ENCODE measurements at regions not wholly inside any gene's neighbourhood (a gene's known extent, or its start where the extent isn't known, plus 50 kb on each side); places are given as distances from the start of the nearest gene placed in this dataset.
A peak's percentile ranks its signal among the peaks of the same experiment; 100 is the strongest.
"Not testable (repeated sequence)": the region's sequence is repeated elsewhere in the genome, so short reads cannot be mapped to it uniquely, and the experiment has no call there.

DNA sequence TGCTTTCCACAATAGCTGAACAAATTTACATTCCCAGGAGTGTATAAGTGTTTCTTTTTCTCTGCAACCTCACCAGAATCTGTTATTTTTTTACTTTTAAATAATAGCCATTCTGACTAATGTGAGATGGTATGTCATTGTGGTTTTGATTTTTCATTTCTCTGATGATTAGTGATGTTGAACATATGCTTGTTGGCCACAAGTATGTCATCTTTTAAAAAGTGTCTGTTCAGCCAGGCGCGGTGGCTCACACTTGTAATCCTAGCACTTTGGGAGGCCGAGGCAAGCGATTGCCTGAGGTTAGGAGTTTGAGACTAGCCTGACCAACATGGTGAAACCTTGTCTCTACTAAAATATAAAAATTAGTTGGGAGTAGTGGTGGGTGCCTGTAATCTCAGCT lies 619.3 kb downstream of the SI start:
- no peak for DNase-seq

DNA sequence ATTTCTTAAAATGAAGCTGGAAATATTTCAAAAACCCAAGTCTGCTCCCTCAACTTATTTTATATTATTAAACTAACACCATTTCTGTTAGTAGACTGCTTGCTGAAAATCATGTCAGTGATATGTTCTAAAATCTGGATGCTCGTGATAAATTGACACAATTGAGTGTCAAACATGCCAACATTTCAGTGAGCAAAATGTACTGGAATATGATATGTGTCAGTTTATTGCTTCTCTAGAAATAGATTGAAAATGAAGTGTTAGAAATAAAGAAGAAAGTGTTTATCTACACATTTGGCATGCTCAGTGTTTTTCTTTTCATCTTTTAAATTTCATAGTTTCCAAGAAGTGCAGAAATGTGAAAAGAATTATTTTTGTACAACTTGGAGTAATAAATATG lies 624.6 kb downstream of the SI start:
- no peak for DNase-seq

DNA sequence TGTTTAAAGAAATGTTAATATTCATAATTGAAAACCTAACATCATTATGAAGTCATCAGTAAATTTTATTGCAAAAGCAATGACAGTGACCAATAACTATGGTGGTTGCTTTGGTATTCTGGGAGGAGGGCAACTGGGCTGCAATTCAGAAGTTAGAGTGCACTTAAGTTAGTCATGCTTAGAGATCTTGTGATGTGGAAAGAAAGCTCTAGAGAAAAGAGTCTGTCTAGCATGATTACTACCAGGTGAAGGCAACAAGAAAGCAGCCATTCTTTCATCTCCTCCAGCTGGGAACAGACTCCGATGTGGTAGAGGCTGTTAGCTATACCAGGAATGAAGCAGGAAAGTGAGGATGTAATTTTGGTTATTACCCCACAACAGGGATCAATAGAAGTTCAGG lies 625.6 kb downstream of the SI start:
- DNase-seq = no peak

DNA sequence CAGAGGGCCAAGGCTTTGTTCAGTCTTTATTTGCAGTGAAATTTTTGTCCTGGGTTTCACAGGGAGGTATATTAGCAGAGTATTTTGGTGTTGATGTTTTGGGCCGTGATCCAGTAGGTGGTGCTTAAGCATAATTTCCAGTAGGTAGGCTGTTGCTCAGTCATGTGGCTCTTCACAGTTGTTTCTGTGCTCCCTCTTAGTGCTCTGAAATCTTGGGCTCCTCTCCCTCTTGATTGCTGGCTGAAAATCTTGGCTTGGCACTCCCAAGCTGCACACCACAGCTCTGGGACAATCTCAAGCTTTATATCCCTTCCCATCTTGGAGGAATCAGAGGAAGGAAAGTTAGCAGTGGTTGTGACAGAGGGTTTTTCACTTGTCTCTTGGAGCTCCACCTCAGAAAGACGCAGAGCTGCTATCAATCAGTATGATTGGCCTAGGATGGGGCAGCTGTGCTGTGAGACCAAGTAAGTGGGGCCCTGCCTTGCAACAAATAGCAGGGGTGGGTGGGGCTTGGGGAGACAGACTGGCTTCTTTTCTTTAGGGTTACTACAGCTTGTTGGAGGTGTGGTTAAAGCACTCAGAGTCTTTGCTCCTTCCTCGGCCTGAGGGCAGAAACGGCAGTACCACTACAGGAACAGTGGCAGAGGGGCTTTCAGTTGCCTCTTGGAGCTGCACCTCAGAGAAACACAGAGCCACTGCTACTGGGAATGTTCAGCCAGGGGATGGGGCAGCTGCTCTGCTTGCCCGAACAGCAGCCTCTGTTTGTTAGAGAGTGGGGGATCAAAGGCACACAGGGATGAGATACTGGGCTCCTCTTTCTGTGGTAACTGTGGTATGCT lies 627.0 kb downstream of the SI start:
- DNase-seq = no peak

DNA sequence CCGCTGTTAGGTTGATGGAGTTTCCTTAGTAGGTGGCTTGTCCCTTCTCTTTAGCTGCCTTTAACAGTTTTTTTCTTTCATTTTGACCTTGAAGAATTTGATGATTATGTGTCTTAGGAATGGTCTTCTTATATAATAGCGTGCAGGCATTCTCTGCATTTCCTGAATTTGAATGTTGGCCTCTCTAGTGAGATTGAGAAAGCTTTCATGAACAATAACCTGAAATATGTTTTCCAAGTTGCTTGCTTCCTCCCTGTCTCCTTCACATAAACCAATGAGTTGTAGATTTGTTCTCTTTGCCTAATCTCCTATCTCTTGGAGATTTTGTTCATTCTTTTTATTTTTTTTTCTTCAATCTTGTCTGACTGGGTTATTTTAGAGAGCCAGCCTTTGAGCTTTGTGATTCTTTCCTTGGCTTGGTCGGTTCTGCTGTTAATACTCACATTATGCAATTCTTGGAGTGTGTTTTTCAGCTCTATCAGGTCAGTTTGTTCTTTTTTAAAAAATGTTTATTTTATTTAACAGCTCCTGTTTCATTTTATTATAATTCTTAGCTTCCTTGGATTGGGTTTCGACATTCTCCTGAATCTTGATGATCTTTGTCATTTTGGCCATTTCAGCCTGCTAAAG lies 627.9 kb downstream of the SI start:
- DNase-seq = no peak

DNA sequence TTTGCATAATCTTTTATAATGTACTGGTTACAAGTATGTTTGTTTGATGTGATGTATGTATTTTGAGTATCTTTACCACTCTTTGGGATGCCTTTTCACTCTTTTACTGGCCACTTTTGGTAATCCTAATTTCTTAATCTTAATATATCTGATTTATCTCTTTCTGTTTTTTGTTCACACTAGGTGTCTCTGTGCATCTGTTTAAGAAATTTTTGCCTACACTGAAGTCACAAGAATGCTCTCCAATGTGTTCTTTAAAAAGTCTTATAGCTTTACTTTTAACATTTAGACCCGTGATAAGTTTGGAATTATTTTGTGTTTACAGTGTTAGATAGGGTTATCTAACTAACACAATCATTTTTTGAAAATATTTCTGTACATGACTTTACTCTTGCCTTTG lies 659.1 kb downstream of the SI start:
- DNase-seq = no peak

DNA sequence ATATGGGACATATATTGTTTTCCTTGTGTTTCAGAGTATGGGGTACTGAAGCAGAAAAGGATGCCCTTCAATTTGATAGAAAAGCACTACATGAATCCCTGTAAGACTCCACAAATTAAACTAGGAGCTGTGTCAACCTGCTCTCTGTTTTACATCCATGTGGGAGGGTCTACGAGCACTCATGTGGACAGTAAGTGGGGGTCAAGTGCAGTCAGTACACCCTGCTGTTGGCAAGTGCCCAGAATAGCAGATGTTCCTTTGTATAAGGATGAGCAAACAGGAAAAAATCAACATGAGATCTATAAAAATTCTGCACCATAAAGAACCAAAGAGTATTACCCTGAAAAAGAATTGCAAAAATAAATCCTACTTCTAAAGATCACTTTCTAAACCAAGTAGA lies 659.9 kb downstream of the SI start:
- DNase-seq = no peak

DNA sequence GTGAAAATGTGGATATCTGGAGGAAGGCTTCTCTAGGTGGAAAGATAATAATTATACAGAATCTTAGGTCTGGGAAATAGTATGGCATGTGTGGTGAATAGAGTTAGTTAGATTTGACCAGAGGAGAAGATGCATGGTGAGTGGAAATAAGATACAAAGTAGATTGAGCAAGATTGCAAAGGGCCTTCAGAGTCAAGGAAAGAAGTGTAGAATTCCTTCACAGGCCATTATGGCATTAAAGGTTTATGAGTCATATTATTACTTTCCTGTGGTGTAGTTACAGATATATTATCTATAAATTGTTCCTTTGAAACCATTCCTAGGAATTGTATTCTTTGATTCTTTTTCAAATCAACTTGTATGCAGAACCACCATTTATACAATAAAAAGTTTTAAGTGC lies 660.3 kb downstream of the SI start:
- DNase-seq = no peak

DNA sequence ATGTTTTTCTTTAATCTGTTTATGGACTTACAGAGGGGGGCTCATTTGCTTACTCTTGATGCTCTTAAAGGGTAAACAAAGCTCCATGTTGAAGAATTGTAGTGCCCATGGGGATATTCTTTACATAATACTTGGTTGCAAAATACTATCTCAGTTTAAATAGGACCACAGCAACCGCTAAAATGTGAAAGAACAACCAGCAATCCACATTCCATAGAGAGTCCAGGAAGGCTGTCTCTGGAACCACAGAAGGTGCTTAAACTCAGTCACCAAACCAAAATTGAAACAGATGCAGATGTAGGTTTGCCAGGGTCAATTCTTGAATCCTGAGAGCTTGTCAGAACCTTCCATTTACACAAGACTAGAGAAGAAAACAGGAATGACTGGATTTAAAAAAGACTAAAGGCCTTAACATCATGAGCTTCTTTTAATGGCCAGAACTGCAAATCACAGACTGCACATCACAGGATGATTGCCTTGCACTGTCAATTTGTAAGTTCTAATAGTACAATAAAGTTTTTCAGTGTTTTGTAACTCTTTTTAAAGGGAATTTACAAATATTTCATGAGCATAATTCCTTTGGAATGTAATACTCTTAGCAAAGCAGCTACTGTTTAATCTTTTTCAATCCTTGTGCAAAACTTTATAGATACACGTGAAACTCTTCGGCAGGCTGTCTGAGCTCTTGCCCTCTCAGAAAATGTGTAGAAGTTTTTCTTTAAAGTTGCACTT lies 661.6 kb downstream of the SI start:
- no peak for DNase-seq

DNA sequence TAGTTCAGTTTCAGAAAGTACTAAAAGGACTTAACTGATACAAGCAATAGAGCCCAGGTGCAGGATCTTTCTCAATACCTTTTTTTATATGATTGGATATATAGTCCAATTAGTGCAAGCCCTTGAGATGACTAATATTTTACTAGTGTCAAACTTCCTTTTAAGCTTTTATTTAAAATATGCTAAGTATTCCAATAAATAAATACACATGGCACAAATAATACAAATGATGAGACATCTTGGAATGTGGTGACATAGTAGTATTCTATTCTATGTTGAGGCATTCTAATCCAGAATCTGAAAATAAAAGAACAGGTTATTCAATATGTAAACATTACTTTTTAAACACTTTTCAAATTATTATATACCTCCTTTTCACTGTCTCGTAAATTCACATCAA lies 670.0 kb downstream of the SI start:
- no peak for DNase-seq

DNA sequence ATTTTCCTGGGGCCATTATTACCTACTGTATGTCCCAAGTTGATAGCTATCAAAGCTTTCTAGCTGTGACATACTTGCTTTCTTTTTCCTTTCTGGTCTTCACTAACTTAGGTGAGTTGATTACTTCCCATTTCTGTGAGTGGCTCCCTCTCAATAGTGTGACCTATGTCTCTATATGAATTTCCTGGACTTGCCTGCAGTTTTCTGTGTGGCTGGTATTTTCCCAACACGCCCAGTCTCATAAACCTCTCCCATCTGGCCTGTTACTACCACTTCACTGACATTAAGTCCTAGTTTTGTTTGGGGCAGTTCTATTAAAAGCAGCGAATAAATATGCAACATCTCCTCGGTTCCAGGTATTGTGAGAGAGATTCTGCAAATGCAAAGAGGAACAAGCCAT lies 671.2 kb downstream of the SI start:
- no peak for DNase-seq

DNA sequence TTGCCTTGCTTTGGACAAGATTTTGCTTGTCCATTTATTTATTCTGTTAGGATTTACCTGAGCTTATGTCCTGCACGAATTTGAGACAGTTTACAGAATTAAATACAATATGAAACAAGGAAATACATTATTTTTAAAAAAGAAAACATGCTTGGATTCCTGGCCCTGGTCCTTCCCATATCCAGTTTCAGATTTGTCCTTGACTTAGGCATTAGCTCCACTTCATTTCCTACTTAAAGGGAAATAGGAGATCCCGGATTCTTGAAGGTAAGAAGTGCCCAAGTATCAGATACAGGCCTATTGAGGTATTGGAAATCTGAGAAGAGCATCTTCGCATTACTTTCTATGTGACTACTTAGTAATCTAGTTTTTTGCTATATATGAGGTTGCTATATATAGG lies 672.0 kb downstream of the SI start:
- DNase-seq = no peak

DNA sequence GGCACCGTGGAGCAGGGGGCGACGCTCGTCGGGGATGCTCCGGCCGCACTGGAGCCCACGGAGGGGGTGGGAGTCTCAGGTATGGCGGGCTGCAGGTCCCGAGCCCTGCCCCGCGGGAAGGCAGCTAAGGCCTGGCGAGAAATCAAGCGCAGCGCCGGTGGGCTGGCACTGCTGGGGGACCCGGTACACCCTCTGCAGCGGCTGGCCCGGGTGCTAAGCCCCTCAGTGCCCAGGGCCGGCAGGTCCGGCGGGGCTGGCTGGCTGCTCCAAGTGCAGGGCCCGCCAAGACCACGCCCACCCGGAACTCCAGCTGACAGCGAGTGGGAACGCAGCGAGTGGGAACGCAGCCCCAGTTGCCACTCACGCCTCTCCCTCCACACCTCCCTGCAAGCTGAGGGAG lies 676.4 kb downstream of the SI start:
- DNase-seq = no peak

DNA sequence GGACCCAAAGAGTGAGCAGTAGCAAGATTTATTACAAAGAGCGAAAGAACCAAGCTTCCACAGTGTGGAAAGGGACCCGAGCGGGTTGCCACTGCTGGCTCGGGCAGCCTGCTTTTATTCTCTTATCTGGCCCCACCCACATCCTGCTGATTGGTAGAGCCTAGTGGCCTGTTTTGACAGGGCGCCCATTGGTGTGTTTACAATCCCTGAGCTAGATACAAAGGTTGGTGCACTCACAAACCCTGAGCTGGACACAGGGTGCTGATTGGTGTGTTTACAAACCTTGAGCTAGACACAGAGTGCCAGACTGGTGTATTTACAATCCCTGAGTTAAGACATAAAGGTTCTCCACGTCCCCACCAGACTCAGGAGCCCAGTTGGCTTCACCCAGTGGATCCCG lies 676.9 kb downstream of the SI start:
- DNase-seq = not testable (repeated sequence)

DNA sequence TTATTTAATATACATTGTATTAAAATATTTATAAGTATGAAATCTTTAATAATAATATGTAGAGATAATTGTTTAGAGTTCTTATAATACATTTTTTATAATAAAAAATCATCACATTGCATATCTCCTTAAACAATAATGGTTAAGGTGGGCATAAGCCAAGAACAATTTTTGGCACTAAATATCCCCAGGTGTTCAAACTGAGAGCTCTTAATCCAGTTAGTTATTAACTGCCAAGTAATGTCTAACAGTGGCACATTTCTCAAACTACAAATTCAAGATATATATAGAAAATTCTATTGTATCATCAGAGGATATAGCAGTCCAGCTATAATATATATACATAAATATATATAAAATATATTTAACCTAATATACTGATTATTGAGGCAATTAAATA lies 680.8 kb downstream of the SI start:
- DNase-seq = no peak

DNA sequence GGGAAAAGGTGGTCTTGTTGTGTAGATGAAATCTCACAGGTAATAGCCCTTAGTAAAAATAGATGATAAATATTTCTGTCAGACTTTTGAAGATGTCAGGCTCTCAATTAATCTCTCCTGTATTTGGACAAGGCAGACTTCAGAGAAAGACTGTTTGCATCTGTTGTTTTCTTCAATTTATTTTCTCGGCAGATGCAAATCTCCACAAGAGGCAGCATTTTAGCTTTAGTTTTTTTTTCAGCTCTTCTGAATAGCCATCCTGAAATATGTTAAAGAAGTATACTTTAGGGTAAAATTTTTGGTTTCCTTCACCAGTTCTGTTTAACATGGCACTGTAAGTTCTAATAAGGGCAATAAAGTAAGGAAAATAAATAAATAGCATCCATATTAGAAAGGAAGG lies 685.1 kb downstream of the SI start:
- DNase-seq = no peak

DNA sequence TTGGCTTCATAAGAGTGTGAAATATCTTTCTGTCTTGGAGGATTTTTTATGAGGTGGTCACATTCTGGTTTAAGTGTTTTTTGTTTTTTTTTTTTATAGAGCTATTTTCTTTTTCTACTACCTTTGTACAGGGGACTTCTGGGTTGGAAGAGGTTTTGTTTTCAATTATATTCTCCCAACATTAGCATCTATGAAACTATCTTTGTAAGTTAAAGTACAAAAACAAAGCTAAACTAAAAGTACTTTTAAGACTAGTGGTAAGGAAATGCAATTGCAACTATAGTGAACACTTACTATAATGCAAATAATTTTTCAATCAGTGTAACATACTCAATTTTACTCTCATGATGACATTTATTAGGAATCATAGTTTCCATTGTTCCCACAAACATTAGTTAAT lies 688.2 kb downstream of the SI start:
- no peak for DNase-seq

DNA sequence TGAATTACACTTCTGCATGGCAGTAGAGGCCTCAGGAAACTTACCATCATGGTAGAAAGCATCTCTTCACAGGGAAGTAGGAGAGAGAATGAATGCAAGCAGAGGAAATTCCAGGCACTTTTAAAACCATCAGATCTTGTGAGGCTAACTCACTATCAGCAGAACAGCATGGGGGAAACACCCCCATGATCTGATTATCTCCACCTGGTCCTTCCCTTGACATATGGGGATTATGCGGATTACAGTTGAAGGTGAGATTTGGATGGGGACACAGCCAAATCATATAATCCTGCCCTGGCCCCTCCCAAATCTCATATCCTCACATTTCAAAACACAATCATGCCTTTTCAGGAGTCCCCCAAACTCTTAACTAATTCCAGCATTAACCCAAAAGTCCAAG lies 691.1 kb downstream of the SI start:
- no peak for DNase-seq

DNA sequence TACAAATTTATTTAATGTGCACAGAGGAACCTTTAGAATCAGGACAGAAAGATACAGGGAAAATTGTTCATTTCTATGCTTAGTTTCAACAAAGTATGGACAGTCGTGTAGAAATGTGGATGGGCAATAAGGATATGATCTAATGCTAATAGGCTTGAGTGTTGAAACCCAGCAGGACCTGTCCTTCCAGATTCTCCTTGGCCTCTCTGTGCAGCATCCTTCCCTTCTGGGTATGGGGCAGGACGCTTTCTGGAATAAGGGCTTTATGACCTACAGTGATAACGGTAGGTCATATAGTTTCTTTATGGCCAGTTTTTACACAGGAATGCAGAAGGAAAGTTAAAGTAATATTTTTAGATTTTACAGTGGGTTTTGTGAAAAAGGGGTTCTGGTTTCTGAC lies 698.1 kb downstream of the SI start:
- no peak for DNase-seq

DNA sequence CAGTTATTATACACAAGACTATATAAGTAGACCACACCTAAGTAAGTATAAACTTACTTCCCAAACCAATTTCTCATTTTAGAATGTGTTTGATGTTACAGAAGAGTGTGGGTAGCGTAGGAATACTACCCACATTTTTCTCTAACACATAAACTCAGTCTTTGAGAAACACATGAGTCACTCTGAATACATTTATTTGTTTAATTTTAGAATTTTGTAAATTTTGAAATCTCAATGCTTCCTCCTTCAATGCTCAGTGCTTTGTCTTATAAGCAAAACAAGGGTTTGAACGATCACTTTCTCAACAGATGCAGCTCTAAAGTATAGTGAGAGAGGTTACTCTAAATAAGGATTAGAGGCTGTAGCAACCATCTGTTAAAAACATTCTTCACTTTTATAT lies 700.8 kb downstream of the SI start:
- DNase-seq = no peak

DNA sequence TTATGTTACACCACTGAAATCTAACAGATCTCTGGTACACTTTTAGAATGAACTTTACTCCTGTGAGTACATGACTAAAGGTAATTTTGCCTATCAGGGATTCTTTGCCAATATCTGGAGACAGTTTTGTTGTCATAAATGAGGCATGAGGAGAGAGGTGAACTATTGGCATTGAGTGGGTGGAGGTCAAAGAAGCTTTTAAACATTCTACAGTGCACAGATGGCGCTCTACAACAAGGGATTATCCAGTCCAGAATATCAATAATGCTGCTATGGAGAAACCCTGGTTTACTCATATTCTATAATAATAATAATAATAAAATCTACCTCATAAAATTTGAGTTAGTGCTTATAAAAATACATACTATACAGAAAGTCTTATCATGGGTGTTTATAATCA lies 702.3 kb downstream of the SI start:
- DNase-seq = peak; percentile 29

DNA sequence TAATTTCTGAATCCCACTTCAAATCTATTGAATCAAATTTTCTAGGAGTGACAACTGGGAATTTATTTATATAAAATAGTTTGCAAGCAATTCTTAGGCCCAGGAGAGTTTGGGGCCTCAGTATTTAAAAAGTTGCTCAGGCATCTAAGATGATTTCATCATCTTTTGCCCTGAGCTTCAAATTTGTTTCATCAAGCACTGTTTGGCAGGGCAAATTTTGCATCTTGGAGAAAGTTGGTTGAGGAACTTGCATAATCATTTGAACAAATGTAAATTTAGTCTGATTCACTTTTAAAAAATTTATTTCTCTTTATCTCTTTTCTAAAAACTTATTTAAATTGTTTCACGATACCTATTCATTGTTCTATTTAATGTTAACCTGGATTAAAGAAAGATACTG lies 702.8 kb downstream of the SI start:
- DNase-seq = no peak

DNA sequence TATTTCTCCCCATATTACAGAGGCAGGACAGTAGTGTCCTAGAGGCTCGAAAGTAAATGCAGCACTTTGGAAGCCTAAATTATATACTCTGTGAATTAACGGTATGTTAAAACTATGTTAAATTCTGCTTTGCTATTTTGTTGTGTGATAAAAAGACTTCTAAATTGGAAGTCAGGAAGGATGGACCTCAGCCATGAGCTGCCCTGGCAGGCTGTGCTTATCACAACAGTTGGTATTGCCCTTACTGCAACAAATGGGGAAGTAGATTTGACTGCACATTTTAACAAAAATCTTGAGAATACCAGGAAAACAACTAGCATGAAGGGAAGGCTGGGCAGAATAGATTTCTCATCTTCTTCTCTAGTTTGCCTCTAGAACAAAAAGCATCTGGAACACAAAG lies 706.6 kb downstream of the SI start:
- peak; percentile 73 for DNase-seq

DNA sequence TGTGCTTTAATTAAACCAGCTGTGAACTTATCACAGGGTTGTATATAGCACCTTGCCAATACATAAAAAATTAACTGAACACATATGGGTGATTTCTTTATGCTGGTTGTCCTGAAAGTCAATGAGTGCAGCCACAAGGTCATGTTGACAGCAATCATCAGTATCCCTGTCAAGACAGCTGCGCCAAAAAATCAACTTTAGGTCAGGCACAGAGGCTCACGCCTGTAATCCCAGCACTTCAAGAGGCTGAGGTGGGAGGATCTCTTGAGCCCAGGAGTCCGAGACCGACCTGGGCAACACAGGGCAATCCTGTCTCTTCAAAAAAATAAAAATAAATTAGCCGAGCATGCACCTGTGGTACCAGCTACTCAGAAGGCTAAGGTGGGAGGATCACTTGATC lies 707.3 kb downstream of the SI start:
- no peak for DNase-seq
